WTC11 (cell line): ENCODE measurements at regions not wholly inside any gene's neighbourhood (a gene's known extent, or its start where the extent isn't known, plus 50 kb on each side); places are given as distances from the start of the nearest gene placed in this dataset.

Experiments
- CREB1 ChIP-seq: sonication (generic); formaldehyde crosslinking; IDR thresholded peaks from 2 replicates; pipeline ENCODE4 v1.8.0; 2023; ENCODE audit warnings: mild to moderate bottlenecking, missing genetic modification reagents
- GABPB1 ChIP-seq: sonication (generic); formaldehyde crosslinking; IDR thresholded peaks from 2 replicates; pipeline ENCODE4 v1.8.1; 2023; ENCODE audit warnings: mild to moderate bottlenecking, missing genetic modification reagents
- NFATC4 ChIP-seq: fragments of 250-450 bp; sonication (Bioruptor Pico); IDR thresholded peaks from 2 replicates; pipeline ENCODE4 v1.9.0; 2021; ENCODE audit warnings: mild to moderate bottlenecking
- USF1 ChIP-seq: sonication (generic); formaldehyde crosslinking; IDR thresholded peaks from 2 replicates; pipeline ENCODE4 v1.8.0; 2022; ENCODE audit warnings: mild to moderate bottlenecking, missing genetic modification reagents
- ZBTB21 ChIP-seq: sonication (generic); formaldehyde crosslinking; IDR thresholded peaks from 2 replicates; pipeline ENCODE4 v1.8.1; 2023; ENCODE audit warnings: mild to moderate bottlenecking, missing genetic modification reagents, borderline replicate concordance
- ZNF512 ChIP-seq: sonication (generic); formaldehyde crosslinking; IDR thresholded peaks from 2 replicates; pipeline ENCODE4 v1.8.1; 2022; ENCODE audit warnings: missing genetic modification reagents, borderline replicate concordance
- TF ChIP-seq, protein P1 (sequence below): fragments of 200-600 bp; IDR thresholded peaks from 2 replicates; pipeline ENCODE4 v1.8.0; 2022; ENCODE audit warnings: antibody characterized with exemption

- TF ChIP-seq, protein P1, sequence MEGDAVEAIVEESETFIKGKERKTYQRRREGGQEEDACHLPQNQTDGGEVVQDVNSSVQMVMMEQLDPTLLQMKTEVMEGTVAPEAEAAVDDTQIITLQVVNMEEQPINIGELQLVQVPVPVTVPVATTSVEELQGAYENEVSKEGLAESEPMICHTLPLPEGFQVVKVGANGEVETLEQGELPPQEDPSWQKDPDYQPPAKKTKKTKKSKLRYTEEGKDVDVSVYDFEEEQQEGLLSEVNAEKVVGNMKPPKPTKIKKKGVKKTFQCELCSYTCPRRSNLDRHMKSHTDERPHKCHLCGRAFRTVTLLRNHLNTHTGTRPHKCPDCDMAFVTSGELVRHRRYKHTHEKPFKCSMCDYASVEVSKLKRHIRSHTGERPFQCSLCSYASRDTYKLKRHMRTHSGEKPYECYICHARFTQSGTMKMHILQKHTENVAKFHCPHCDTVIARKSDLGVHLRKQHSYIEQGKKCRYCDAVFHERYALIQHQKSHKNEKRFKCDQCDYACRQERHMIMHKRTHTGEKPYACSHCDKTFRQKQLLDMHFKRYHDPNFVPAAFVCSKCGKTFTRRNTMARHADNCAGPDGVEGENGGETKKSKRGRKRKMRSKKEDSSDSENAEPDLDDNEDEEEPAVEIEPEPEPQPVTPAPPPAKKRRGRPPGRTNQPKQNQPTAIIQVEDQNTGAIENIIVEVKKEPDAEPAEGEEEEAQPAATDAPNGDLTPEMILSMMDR: no peak
- TF ChIP-seq CREB1 (CRISPR knock-in tag) (no peak), ZBTB21 (CRISPR knock-in tag) (no peak), USF1 (no peak), GABPB1 (CRISPR knock-in tag) (no peak), ZNF512 (CRISPR knock-in tag) (no peak), NFATC4 (CRISPR knock-in tag) (no peak)
Observed at GRCh38 chr5:74188351-74189105, 452.0 kb downstream of the ENC1 start.
